ENCODE measurements at regions not wholly inside any gene's neighbourhood (a gene's known extent, or its start where the extent isn't known, plus 50 kb on each side); places are given as distances from the start of the nearest gene placed in this dataset.

GRCh38 chr3:72127844-72128243 lies 342.9 kb upstream of the PROK2 start:
- no peak for TF ChIP-seq POLR2A (IDR thresholded peaks at IDR 0.05; ENCODE audit: extremely low read depth, insufficient read length)
- TF ChIP-seq, protein P1, sequence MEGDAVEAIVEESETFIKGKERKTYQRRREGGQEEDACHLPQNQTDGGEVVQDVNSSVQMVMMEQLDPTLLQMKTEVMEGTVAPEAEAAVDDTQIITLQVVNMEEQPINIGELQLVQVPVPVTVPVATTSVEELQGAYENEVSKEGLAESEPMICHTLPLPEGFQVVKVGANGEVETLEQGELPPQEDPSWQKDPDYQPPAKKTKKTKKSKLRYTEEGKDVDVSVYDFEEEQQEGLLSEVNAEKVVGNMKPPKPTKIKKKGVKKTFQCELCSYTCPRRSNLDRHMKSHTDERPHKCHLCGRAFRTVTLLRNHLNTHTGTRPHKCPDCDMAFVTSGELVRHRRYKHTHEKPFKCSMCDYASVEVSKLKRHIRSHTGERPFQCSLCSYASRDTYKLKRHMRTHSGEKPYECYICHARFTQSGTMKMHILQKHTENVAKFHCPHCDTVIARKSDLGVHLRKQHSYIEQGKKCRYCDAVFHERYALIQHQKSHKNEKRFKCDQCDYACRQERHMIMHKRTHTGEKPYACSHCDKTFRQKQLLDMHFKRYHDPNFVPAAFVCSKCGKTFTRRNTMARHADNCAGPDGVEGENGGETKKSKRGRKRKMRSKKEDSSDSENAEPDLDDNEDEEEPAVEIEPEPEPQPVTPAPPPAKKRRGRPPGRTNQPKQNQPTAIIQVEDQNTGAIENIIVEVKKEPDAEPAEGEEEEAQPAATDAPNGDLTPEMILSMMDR (IDR thresholded peaks at IDR 0.05; ENCODE audit: low read depth, low read length), result no peak
